Fibroblast of lung (primary cell): ENCODE measurements at regions not wholly inside any gene's neighbourhood (a gene's known extent, or its start where the extent isn't known, plus 50 kb on each side); places are given as distances from the start of the nearest gene placed in this dataset.

Source experiments
- CTCF ChIP-seq, 2 donors: IDR thresholded peaks in 1 of 2; conservative IDR thresholded peaks in 1 of 2; 1 replicate in 1 of 2; 2 replicates in 1 of 2; pipeline ENCODE4 v1.5.1; 2011 to 2012; ENCODE audit warnings: low read length in 2 of 2, control low read depth in 1 of 2, inconsistent platforms in 1 of 2, low read depth in 1 of 2, mild to moderate bottlenecking in 1 of 2
- EZH2 ChIP-seq: IDR thresholded peaks from 2 replicates; pipeline ENCODE4 v1.5.1; 2012; ENCODE audit warnings: low read length, control low read depth, mild to moderate bottlenecking; ENCODE audit errors: missing control alignments

DNA sequence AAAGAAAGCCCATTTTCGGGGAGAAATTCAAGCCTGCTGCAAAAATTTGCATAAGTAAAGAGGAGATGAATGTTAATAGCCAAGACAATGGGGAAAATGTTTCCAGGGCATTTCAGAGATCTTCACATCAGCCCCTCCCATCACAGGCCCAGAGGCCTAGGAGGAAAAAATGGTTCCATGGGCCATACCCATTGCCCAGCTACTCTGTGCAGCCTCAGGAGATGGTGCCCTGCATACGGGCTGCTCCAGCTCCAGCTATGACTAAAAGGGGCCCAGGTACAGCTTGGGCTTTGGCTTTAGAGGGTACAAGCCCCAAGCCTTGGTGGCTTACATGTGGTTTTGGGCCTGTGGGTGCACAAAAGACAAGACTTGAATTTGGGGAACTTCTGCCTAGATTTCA is 168.0 kb upstream of the DIPK2B start:
- TF ChIP-seq CTCF (conservative IDR thresholded peaks at IDR 0.05 in 1 of 2, IDR thresholded peaks at IDR 0.05 in 1 of 2; ENCODE audit: low read depth in 1 of 2, low read length in 2 of 2) (no peak), EZH2 (no peak)
